ENCODE measurements at regions not wholly inside any gene's neighbourhood (a gene's known extent, or its start where the extent isn't known, plus 50 kb on each side); places are given as distances from the start of the nearest gene placed in this dataset.
"Not testable (repeated sequence)": the region's sequence is repeated elsewhere in the genome, so short reads cannot be mapped to it uniquely, and the experiment has no call there.

DNA sequence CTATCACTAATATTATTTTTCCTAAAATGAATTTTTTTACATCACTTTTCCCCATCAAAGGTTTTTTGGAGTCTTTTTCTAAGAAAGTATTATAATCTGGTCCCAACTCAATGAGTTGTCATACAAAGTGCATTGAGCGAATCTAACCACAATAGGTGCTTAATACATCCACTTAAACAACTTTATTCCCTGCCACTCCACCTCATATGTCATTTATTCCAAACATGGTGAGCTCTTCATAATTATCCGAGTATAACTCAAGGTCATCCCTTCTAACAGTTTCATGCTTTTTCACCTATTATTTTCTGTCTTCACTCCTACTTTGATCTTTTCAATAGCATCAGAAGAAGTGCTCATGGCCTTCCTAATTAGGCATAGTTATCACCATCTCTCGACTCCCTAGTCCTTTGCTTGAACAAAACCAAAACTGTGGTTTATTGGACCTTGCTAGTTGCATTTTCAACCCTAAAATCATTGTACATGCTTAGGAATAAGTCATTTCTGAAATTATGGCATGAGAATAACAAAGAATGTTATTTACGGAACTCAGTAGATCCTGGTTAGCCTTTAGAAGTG lies 754.7 kb upstream of the CTNND2 start:
- Mint-ChIP-seq H3K27ac (no peak overlapping the region), H3K4me3 (no peak overlapping the region), H3K9me3 (peaks cover 18% of the 10 kb centered on the region), H3K27me3 (no peaks in the 10 kb centered on the region), H3K4me1 (no peaks in the 10 kb centered on the region), H3K36me3 (ENCODE audit: low read depth) (no peaks in the 10 kb centered on the region)
- ChIA-PET CTCF (no interaction called here), POLR2A (no interaction called here)
- DNase-seq: no peak

DNA sequence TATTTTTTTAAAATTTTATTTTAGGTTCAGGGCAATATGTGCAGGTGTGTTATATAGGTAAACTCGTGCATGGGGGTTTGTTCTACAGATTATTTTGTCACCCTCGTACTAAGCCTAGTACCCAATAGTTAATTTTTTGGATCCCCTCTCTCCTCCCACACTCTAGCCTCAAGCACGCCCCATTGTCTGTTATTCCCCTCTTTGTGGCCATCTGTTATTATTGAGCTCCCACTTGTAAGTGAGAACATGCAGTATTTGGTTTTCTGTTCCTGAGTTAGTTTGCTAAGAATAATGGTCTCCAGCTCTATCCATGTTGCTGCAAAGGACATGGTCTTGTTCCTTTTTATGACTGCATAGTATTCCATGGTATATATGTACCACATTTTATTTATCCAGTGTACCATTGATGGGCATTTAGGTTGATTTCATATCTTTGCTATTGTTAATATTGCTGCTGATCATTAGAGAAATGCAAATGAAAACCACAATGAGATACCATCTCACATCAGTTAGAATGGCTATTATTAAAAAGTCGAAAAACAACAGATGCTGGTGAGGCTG lies 753.7 kb upstream of the CTNND2 start:
- CTCF ChIA-PET; H3K4me3 Mint-ChIP-seq; H3K27ac Mint-ChIP-seq; H3K4me1 Mint-ChIP-seq; POLR2A ChIA-PET; H3K36me3 Mint-ChIP-seq (ENCODE audit: low read depth); DNase-seq; H3K27me3 Mint-ChIP-seq: not testable (repeated sequence)
- peaks cover 17% of the 10 kb centered on the region for H3K9me3 Mint-ChIP-seq

DNA sequence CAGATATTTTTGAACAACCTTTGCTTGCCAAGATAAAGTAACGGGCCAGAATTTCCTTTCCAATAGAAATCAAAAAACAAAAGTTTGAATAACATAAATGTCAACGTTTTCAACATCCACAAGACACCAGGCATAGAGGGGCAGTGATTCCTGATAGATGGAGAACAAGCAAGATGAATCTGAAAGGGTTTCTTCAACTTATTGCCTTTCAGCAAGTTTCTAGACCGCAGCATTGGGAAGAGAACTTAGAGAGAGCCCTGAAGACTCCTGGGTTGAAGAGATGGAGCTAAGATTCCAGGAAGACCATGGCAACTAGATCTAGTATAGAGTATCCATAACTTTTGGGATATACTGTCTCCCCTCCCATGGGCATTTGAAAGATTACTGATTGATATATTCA lies 751.4 kb upstream of the CTNND2 start:
- no peak for DNase-seq
- ChIA-PET CTCF (no interaction called here), POLR2A (no interaction called here)
- no peak overlapping the region for H3K4me3 Mint-ChIP-seq
- H3K27ac Mint-ChIP-seq: no peak overlapping the region
- H3K36me3 Mint-ChIP-seq (ENCODE audit: low read depth): no peaks in the 10 kb centered on the region
- no peaks in the 10 kb centered on the region for H3K27me3 Mint-ChIP-seq
- H3K9me3 Mint-ChIP-seq: peaks cover 18% of the 10 kb centered on the region
- no peaks in the 10 kb centered on the region for H3K4me1 Mint-ChIP-seq

DNA sequence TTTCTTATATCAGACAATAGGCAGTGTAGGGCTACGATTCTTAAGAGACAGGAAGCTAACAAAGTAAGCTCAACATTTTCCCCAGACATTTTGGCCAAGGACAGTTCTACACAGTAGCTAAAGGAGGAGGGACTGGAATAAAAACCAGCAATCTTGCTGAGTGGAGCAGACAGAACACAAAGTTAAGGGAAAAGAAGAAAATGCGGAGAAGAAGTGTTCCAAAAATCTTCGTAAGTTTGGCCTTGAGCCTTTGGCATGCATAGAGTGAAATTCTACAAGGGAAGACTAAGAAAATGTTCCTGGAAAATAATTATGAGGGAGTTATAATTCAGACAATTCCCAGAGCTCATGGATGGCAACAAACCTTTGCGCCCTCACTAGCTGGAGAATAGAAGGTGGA lies 748.0 kb upstream of the CTNND2 start:
- CTCF ChIA-PET: no interaction called here
- Mint-ChIP-seq H3K4me3 (no peak overlapping the region), H3K27ac (no peak overlapping the region), H3K4me1 (no peaks in the 10 kb centered on the region), H3K9me3 (peaks cover 15% of the 10 kb centered on the region), H3K36me3 (ENCODE audit: low read depth) (no peaks in the 10 kb centered on the region), H3K27me3 (no peaks in the 10 kb centered on the region)
- POLR2A ChIA-PET: no interaction called here
- DNase-seq: no peak

DNA sequence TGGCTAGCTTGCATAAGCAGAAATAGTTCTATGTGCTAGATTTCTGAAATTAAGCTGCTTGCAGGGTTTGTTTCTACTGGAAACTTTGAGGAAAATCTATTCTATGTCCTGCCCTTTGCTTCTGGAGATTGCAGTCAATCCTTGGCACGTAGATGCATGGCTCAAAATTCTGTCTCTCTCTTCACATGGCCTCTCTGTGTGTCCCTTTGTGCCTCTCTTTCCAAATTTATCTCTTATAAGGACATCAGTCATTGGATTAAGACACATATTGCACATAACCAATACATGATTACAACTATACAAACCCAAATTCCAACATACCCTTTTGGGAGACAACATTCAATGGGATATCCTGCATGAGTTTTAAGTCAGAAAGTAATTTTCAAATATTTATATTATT lies 744.3 kb upstream of the CTNND2 start:
- peaks cover 10% of the 10 kb centered on the region for H3K9me3 Mint-ChIP-seq
- H3K36me3 Mint-ChIP-seq (ENCODE audit: low read depth): no peaks in the 10 kb centered on the region
- no peaks in the 10 kb centered on the region for H3K4me1 Mint-ChIP-seq
- H3K27me3 Mint-ChIP-seq: no peaks in the 10 kb centered on the region
- no peak for DNase-seq
- no peak overlapping the region for H3K27ac Mint-ChIP-seq
- CTCF ChIA-PET: no interaction called here
- H3K4me3 Mint-ChIP-seq: no peak overlapping the region
- POLR2A ChIA-PET: no interaction called here

DNA sequence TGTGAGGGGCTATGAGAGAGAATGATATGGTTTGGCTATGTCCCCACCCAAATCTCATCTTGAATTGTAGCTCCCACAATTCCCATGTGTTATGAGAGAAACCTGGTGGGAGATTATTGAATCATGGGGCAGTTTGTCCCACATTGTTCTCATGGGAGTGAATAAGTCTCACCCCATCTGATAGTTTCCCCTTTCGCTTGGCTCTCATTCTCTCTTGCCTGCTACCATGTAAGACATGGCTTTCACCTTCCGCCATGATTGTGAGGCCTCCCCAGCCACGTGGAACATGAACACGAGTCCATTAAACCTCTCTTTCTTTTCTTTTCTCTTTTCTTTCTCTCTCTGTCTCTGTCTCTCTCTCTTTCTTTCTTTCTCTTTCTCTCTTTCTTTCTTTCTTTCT lies 743.4 kb upstream of the CTNND2 start:
- DNase-seq: no peak
- POLR2A ChIA-PET: no interaction called here
- no peaks in the 10 kb centered on the region for H3K4me1 Mint-ChIP-seq
- no peaks in the 10 kb centered on the region for H3K36me3 Mint-ChIP-seq (ENCODE audit: low read depth)
- H3K4me3 Mint-ChIP-seq: no peak overlapping the region
- no peaks in the 10 kb centered on the region for H3K27me3 Mint-ChIP-seq
- H3K9me3 Mint-ChIP-seq: peaks cover 10% of the 10 kb centered on the region
- H3K27ac Mint-ChIP-seq: no peak overlapping the region
- CTCF ChIA-PET: no interaction called here

DNA sequence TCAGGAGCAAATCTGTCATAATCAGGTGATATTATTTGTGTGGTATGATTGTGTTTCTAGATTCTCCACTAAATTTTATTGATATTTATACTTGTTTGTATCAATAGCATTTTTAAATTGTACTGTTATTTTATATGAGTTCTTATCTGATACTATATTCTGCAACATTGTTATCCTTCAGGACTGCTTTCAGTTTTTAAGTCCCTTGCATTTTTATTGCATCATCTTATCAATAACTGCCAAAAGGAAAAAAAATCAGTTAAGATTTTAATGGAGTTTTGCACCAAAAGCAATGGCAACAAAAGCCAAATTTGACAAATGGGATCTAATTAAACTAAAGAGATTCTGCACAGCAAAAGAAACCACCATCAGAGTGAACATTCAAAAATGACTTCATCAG lies 741.3 kb upstream of the CTNND2 start:
- DNase-seq: no peak
- Mint-ChIP-seq H3K27ac (no peak overlapping the region), H3K4me1 (no peaks in the 10 kb centered on the region), H3K4me3 (no peak overlapping the region), H3K36me3 (ENCODE audit: low read depth) (no peaks in the 10 kb centered on the region), H3K27me3 (no peaks in the 10 kb centered on the region), H3K9me3 (peaks cover 12% of the 10 kb centered on the region)
- CTCF ChIA-PET: no interaction called here
- POLR2A ChIA-PET: no interaction called here

DNA sequence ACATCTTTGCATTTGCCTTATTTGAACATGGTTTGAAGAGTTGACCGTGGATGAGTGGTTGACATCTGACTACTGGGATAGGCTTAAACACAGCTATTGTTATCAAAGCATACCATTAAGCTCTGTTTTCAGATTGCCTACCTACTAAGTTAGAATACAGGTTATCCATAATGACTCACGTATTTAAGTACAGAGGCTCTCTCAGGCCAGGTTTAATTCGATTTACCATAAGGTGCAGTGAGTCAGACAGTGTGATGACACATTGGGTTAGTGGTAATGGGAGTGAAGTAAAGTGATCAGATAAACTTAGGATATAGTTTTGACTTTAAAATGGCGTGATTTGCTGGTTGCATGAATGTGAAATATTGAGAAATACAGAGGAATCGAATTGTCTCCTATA lies 732.0 kb upstream of the CTNND2 start:
- Mint-ChIP-seq H3K27me3 (no peaks in the 10 kb centered on the region), H3K4me3 (no peak overlapping the region)

DNA sequence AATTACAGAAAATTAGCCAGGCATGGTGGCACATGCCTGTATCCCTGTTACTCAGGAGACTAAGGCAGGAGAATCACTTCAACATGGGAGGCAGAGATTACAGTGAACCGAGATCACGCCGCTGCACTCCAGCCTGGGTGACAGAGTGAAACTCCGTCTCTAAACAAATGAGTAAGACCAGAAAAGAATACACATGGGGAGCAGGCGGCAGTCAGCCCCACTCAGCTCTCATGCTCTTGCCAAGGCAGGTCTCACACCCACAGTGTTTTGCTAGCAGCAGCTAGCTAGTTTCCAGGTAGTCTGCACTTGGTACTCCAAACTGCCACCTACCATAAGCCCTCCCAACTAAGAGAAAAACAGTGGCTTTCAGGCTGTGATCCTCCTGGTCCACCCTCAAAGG lies 722.3 kb upstream of the CTNND2 start:
- H3K4me1 Mint-ChIP-seq: no peaks in the 10 kb centered on the region
- no peak for DNase-seq
- H3K9me3 Mint-ChIP-seq: peaks cover 24% of the 10 kb centered on the region
- H3K27me3 Mint-ChIP-seq: no peaks in the 10 kb centered on the region
- ChIA-PET CTCF (no interaction called here), POLR2A (no interaction called here)
- no peak overlapping the region for H3K4me3 Mint-ChIP-seq
- no peaks in the 10 kb centered on the region for H3K36me3 Mint-ChIP-seq (ENCODE audit: low read depth)
- no peak overlapping the region for H3K27ac Mint-ChIP-seq

More for the DNA sequence above, 732.0 kb upstream of the CTNND2 start:
- no peak overlapping the region for H3K27ac Mint-ChIP-seq
- no peaks in the 10 kb centered on the region for H3K4me1 Mint-ChIP-seq
- no peaks in the 10 kb centered on the region for H3K36me3 Mint-ChIP-seq (ENCODE audit: low read depth)
- no peak for DNase-seq
- CTCF ChIA-PET: no interaction called here
- POLR2A ChIA-PET: no interaction called here
- peaks cover 30% of the 10 kb centered on the region for H3K9me3 Mint-ChIP-seq

DNA sequence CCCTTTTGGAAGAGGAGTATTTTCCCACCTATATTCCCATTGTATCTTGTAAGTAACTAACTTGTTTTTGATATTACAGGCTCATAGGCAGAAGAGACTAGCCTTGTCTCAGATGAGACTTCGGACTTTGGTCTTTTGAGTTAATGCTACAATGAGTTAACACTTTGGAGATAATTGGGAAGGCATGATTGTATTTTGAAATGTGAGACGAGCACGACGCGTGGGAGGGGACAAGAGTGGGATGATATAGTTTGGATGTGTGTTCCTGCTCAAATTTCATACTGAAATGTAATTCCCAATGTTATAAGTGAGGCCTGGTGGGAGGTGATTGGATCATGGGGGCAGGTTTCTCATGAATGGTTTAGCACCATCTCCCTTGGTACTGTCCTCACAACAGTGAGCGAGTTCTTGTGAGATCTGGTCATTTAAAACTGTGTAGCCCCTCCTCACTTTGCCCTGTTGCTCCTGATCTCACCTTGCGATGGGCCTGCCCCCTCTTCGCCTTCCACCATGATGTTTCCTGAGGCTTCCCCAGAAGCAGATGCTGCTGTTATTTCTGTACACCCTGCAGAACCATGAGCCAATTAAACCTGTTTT lies 721.5 kb upstream of the CTNND2 start:
- no peaks in the 10 kb centered on the region for H3K27me3 Mint-ChIP-seq
- ChIA-PET POLR2A (no interaction called here), CTCF (no interaction called here)
- H3K9me3 Mint-ChIP-seq: peaks cover 24% of the 10 kb centered on the region
- H3K4me3 Mint-ChIP-seq: no peak overlapping the region
- H3K4me1 Mint-ChIP-seq: no peaks in the 10 kb centered on the region
- DNase-seq: no peak
- no peaks in the 10 kb centered on the region for H3K36me3 Mint-ChIP-seq (ENCODE audit: low read depth)
- no peak overlapping the region for H3K27ac Mint-ChIP-seq

DNA sequence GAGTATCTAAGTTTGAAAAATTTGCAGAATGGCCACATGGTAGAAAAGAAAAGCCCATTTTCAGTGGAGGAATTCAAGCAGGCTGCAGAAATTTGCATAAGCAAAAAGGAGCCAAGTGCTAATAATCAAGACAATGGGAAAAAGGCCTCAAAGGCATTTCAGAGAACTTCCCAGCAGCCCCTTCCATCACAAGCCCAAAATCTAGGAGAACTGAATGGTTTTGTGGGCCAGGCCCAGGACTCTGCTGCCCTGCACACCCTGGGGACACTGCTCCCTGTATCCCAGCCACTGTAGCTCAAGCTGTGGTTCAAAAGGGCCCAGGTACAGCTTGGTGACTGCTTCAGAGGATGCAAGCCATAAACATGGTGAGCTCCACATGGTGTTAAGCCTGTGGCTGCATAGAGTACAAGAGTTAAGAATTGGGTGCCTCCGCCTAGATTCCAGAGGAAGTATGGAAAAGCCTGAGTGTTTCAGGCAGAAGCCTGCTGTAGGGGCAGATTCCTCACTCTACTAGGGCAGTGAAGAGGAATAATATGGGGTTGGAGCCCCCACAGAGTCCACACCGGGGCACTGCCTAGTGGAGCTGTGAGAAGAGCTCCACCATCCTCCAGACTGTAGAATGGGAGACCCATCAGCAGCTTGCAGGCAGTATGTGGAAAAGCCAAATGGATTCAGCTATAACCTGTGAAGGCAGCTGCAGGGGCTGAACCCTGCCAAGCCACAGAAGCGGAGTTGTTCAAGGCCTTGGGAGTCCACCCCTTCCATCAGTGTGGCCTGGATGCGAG lies 720.7 kb upstream of the CTNND2 start:
- peaks cover 23% of the 10 kb centered on the region for H3K9me3 Mint-ChIP-seq
- H3K36me3 Mint-ChIP-seq (ENCODE audit: low read depth): no peaks in the 10 kb centered on the region
- POLR2A ChIA-PET: no interaction called here
- no peak for DNase-seq
- H3K4me1 Mint-ChIP-seq: no peaks in the 10 kb centered on the region
- CTCF ChIA-PET: no interaction called here
- H3K27me3 Mint-ChIP-seq: no peaks in the 10 kb centered on the region
- no peak overlapping the region for H3K4me3 Mint-ChIP-seq
- no peak overlapping the region for H3K27ac Mint-ChIP-seq

DNA sequence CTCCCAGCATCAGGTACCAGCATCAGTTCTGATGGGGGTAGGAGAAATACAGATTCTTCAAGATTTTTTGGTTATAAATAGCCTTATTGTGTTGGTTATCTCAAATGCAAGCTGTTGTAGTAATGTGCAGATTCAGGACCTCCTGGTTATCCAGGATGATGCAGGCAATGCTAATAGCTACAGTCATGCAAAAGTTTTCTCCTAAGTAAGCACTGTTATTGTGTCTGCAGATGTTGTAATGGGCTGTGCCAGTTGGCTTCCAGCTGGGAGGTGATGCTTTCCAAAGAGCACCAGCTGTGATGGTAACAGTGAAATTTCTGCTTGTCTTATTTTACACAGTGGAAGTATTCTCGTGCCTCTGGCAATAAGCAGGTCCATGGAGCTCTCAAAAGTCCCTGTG lies 719.2 kb upstream of the CTNND2 start:
- Mint-ChIP-seq H3K27ac (no peak overlapping the region), H3K4me1 (no peaks in the 10 kb centered on the region), H3K4me3 (no peak overlapping the region), H3K36me3 (ENCODE audit: low read depth) (no peaks in the 10 kb centered on the region), H3K27me3 (no peaks in the 10 kb centered on the region), H3K9me3 (peaks cover 19% of the 10 kb centered on the region)
- DNase-seq: no peak
- ChIA-PET CTCF (no interaction called here), POLR2A (no interaction called here)

DNA sequence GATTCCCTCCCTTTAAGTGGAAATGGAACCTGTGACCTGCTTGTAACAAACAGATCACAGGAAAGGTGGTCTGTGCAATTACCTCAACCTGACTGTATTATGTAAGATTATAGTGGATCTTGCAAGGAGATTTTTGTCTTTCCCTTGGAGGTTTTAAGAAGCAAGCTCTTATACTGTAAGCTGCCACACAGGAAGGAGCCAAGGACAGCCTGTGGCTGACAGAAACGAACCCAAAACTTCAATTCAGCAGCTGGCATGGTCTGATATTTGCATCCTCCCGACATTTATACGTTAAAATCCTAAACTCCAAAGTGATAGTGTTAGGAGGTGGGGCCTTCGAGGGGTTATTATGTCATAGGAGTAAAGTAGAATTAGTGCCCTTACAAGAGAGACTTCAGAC lies 711.8 kb upstream of the CTNND2 start:
- ChIA-PET POLR2A (no interaction called here), CTCF (no interaction called here)
- Mint-ChIP-seq H3K36me3 (ENCODE audit: low read depth) (no peaks in the 10 kb centered on the region), H3K4me3 (no peak overlapping the region), H3K4me1 (no peaks in the 10 kb centered on the region), H3K27me3 (no peaks in the 10 kb centered on the region), H3K9me3 (peaks cover 14% of the 10 kb centered on the region), H3K27ac (no peak overlapping the region)
- DNase-seq: no peak

Data from activated CD4-positive, alpha-beta memory T cell treated with anti-CD3 and anti-CD28 coated beads, Interleukin-2, amount 10 ng/mL, durations not matched to agents 7 days and 5 days (primary cell).